CD4-positive, alpha-beta memory T cell (primary cell): ENCODE measurements at regions not wholly inside any gene's neighbourhood (a gene's known extent, or its start where the extent isn't known, plus 50 kb on each side); places are given as distances from the start of the nearest gene placed in this dataset.
"Not testable (repeated sequence)": the region's sequence is repeated elsewhere in the genome, so short reads cannot be mapped to it uniquely, and the experiment has no call there.

Experiments used
- CTCF ChIA-PET: fragments of 350-600 bp; sonication (Branson Sonifier 250); formaldehyde crosslinking; loops from one replicate; lab custom pipeline; 2021; ENCODE audit warnings: inconsistent platforms; ENCODE audit not compliant: partially characterized antibody; lab: Charles Lee
- POLR2A ChIA-PET: fragments of 350-600 bp; sonication (Branson Sonifier 250); formaldehyde crosslinking; loops from one replicate; lab custom pipeline; 2021; ENCODE audit not compliant: partially characterized antibody; lab: Charles Lee
- DNase-seq, 5 donors: peaks; one replicate each; pipeline versions ENCODE4 v3.0.0 to v3.0.0-alpha.2; 2020 to 2022; ENCODE audit warnings: mixed read lengths in 1 of 5
- H3K27ac ChIP-seq: one replicate; pipeline ENCODE4 v1.7.0; 2013; ENCODE audit warnings: low read depth, low read length
- H3K27me3 ChIP-seq: 2 replicates; pipeline ENCODE4 v1.7.0; 2013; ENCODE audit warnings: mild to moderate bottlenecking, low read length, moderate library complexity; ENCODE audit not compliant: insufficient read depth
- H3K36me3 ChIP-seq: 2 replicates; pipeline ENCODE4 v1.7.0; 2013; ENCODE audit warnings: mild to moderate bottlenecking, low read length, moderate library complexity; ENCODE audit not compliant: insufficient read depth
- H3K4me1 ChIP-seq: 2 replicates; pipeline ENCODE4 v1.7.0; 2013; ENCODE audit warnings: mild to moderate bottlenecking, low read length, moderate library complexity; ENCODE audit not compliant: insufficient read depth
- H3K4me3 ChIP-seq, 2 donors: one replicate each; pipeline ENCODE4 v1.7.0; 2013; ENCODE audit warnings: low read length in 2 of 2, mild to moderate bottlenecking in 1 of 2
- H3K9me3 ChIP-seq, 2 donors: one replicate each; pipeline ENCODE4 v1.7.0; 2013; ENCODE audit warnings: low read length in 2 of 2, control low read depth in 1 of 2; ENCODE audit not compliant: control insufficient read depth in 1 of 2
- H3K27ac Mint-ChIP-seq, 7 donors: one replicate each; pipeline ENCODE4 v1.8.0; 2020 to 2021; ENCODE audit warnings: mixed read lengths in 7 of 7, mild to moderate bottlenecking in 6 of 7, inconsistent platforms in 3 of 7, moderate library complexity in 3 of 7
- H3K27me3 Mint-ChIP-seq, 2 donors: one replicate each; pipeline ENCODE4 v1.8.0; 2020 to 2021; ENCODE audit warnings: mixed read lengths in 2 of 2
- H3K36me3 Mint-ChIP-seq, 2 donors: one replicate each; pipeline ENCODE4 v1.8.0; 2020 to 2021; ENCODE audit warnings: mixed read lengths in 2 of 2, inconsistent platforms in 1 of 2, mild to moderate bottlenecking in 1 of 2
- H3K4me1 Mint-ChIP-seq, 4 donors: one replicate each; pipeline ENCODE4 v1.8.0; 2020 to 2021; ENCODE audit warnings: mixed read lengths in 4 of 4, mild to moderate bottlenecking in 1 of 4
- H3K4me3 Mint-ChIP-seq, 8 donors: one replicate each; pipeline ENCODE4 v1.8.0; 2020 to 2021; ENCODE audit warnings: mixed read lengths in 8 of 8, mild to moderate bottlenecking in 7 of 8, moderate library complexity in 6 of 8, inconsistent platforms in 3 of 8
- H3K9me3 Mint-ChIP-seq, 8 donors: one replicate each; pipeline ENCODE4 v1.8.0; 2020 to 2021; ENCODE audit warnings: mixed read lengths in 8 of 8, mild to moderate bottlenecking in 5 of 8, inconsistent platforms in 3 of 8, moderate library complexity in 1 of 8
- intact Hi-C: fragments of 100-400 bp; cut with micrococcal nuclease; formaldehyde crosslinking; loops from one replicate; pipeline ENCODE4 v1.15.1; 2023

DNA sequence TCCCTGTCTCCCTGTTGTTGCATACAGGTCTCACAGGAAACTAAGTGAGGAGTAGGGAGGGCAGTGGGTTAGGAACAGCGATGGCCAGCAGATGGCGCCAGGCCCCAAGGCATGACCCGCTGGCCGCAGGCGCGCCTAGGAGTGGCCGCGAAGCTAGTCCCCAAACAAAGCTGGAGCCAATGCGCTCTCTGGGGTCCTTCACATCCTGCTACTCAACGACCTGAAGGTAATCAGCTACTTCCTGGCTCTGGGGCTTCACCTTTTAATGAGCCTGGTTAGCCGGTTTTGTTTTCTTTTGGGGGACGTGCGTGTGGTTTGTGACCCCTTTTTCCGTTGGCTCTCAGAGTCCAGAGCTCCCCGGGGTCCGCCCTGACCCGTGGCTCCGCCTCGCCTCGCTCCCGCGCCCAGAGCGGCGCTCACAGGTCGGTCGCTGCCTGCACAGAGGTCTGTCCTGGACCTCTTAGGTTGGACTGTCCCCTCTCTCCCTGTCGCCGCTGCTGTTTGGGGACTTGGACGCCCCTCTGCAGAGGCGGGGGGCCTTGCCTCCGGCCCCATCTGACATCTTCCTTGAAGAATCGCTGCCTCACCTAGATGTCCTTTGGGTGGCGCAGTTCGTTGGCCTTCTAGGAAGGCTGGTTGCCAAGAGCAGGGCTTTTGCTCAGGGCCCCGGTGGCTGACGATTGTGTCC, 62.2 kb upstream of the GTF3A start:
- peak; percentile 62 to 72 (median 66) for DNase-seq
- Mint-ChIP-seq H3K9me3 (no peaks in the 10 kb centered on the region), H3K4me3 (peak overlapping the region in 6 of 8 donors; percentile 31 to 81 (median 46)), H3K36me3 (no peaks in the 10 kb centered on the region), H3K27me3 (peaks cover 4 to 22% of the 10 kb centered on the region in 2 donors), H3K27ac (no peak overlapping the region), H3K4me1 (peaks cover 0 to 7% (median 2%) of the 10 kb centered on the region in 4 donors)
- CTCF ChIA-PET: interaction anchor here (0.6 to 16.1 kb wide), 47 partner anchors 8 to 1272 kb away, joined by 3 to 354 read pairs (median 4); partner anchors contain the start of genes RASL11A and URAD
- intact Hi-C loops: loop anchor here (1.0 to 5.0 kb wide), 3 partner anchors 464 to 1435 kb away; no protein-coding TSS in a partner anchor
- Histone ChIP-seq H3K4me1 (peaks cover 9% of the 10 kb centered on the region), H3K27ac (no peak overlapping the region), H3K36me3 (no peaks in the 10 kb centered on the region), H3K4me3 (peak overlapping the region in 1 of 2 donors; percentile 17), H3K27me3 (peaks cover 4% of the 10 kb centered on the region), H3K9me3 (no peaks in the 10 kb centered on the region)
- POLR2A ChIA-PET: interaction anchor here (0.7 kb wide), 1 partner anchor 622 kb away, joined by 3 read pairs; no protein-coding TSS in a partner anchor

DNA sequence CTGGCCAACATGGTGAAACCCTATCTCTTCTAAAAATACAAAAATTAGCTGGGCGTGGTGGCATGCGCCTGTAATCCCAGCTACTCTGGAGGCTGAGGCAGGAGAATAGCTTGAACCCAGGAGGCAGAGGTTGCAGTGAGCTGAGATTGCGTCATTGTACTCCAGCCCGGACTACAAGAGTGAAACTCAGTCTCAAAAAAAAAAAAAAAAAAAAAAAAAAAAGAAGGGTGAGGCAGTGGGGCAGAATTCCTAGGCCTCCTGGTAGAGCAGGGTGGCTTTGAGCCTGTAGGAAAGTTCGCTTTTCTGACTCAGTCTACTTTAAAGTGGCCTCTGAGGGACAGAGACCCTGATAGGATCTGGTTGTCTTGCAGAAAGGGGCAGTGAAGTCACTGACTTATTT, 60.8 kb upstream of the GTF3A start:
- H3K4me1 Mint-ChIP-seq, H3K9me3 ChIP-seq, H3K4me3 Mint-ChIP-seq, H3K4me3 ChIP-seq, POLR2A ChIA-PET, H3K27me3 ChIP-seq, H3K27ac Mint-ChIP-seq, H3K4me1 ChIP-seq, H3K36me3 ChIP-seq, H3K9me3 Mint-ChIP-seq, H3K36me3 Mint-ChIP-seq, H3K27ac ChIP-seq, DNase-seq: not testable (repeated sequence)
- peaks cover 11 to 28% of the 10 kb centered on the region in 2 donors for H3K27me3 Mint-ChIP-seq
- intact Hi-C loops: loop anchor here (5.0 kb wide), 1 partner anchor 1434 kb away; no protein-coding TSS in a partner anchor
- CTCF ChIA-PET: interaction anchor here (0.7 to 16.1 kb wide), 6 partner anchors 10 to 621 kb away, joined by 5 to 354 read pairs (median 88); no protein-coding TSS in a partner anchor

DNA sequence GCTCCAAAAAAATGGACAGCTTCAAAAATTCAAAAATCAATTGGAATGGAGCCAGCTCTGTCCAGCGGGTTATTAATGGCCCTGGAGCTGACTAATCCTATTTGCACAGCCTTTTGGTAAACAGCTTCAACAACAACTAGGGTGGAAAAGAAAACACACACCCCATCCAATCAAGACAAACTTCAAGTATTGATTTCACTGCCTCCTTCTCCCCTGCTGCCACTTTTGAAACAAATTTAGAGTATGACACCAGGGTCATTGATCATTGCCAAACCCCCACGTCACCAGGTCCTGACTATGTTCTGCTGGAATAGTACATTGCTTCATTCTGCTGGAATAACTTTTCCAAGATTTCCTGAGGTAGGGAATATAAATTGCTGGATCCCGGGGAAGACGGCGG, 56.8 kb upstream of the GTF3A start:
- Histone ChIP-seq H3K4me1 (no peaks in the 10 kb centered on the region), H3K36me3 (no peaks in the 10 kb centered on the region), H3K27ac (no peak overlapping the region), H3K4me3 (no peak overlapping the region), H3K9me3 (no peaks in the 10 kb centered on the region), H3K27me3 (peaks cover 4% of the 10 kb centered on the region)
- H3K36me3 Mint-ChIP-seq: no peaks in the 10 kb centered on the region
- intact Hi-C loops: no loop called here
- no peaks in the 10 kb centered on the region for H3K4me1 Mint-ChIP-seq
- peaks cover 12 to 24% of the 10 kb centered on the region in 2 donors for H3K27me3 Mint-ChIP-seq
- no peak overlapping the region for H3K27ac Mint-ChIP-seq
- CTCF ChIA-PET: interaction anchor here (0.8 to 1.1 kb wide), 4 partner anchors 8 to 463 kb away, joined by 3 to 6 read pairs (median 4); no protein-coding TSS in a partner anchor
- H3K9me3 Mint-ChIP-seq: no peaks in the 10 kb centered on the region
- H3K4me3 Mint-ChIP-seq: no peak overlapping the region
- POLR2A ChIA-PET: no interaction called here
- DNase-seq: no peak

DNA sequence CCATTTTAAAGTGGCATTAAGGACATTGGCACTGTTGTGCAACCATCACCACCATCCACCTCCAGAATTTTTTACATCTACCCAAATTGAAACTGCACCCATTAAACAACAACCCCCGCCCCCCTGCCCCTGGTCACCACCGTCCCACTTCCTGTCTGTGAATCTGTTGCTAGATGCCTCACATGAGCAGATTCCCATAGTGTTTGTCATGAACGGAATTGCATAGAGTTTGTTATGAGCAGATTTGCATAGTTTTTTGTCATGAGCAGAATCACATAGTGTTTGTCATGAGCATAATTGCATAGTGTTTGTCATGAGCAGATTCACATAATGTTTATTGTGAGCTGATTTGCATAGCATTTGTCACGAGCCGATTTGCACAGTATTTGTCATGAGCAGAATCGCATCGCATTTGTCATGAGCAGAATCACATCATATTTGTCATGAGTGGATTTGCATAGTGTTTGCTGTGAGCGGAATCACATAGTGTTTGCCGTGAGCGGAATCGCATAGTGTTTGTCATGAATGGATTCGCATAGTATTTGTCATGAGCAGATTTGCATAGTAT, 54.0 kb upstream of the GTF3A start:
- no peaks in the 10 kb centered on the region for H3K9me3 Mint-ChIP-seq
- Histone ChIP-seq H3K27ac (no peak overlapping the region), H3K9me3 (no peaks in the 10 kb centered on the region), H3K36me3 (no peaks in the 10 kb centered on the region), H3K4me3 (no peak overlapping the region), H3K4me1 (no peaks in the 10 kb centered on the region), H3K27me3 (peaks cover 4% of the 10 kb centered on the region)
- DNase-seq: no peak
- H3K27me3 Mint-ChIP-seq: peaks cover 21 to 31% of the 10 kb centered on the region in 2 donors
- ChIA-PET CTCF (interaction anchor here (1.0 to 1.5 kb wide), 2 partner anchors 8 to 456 kb away, joined by 3 read pairs; no protein-coding TSS in a partner anchor), POLR2A (no interaction called here)
- H3K27ac Mint-ChIP-seq: no peak overlapping the region
- intact Hi-C loops: no loop called here
- H3K4me1 Mint-ChIP-seq: peaks cover 2 to 5% (median 4%) of the 10 kb centered on the region in 4 donors
- H3K36me3 Mint-ChIP-seq: no peaks in the 10 kb centered on the region
- no peak overlapping the region for H3K4me3 Mint-ChIP-seq

DNA sequence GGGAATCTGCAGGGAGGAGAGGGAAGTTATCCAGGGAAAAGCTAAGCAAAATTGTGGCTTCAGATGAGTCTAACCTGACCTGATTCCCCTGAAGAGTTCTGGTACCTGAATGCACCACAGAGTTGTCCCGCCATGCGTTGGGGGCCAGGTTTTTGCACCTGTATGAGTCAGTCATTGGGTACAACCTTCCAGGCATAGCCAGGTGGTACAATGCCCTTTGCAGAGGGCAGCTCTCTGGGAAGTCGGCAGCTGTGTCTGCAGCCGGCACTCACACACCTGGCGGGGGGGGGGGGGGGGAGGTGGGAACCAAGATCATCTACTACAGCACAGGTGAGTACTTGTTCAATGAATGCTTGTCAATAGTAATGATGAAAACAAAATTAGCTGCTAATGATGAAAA, 52.5 kb upstream of the GTF3A start:
- no peaks in the 10 kb centered on the region for H3K9me3 Mint-ChIP-seq
- H3K36me3 Mint-ChIP-seq: no peaks in the 10 kb centered on the region
- Histone ChIP-seq H3K27ac (no peak overlapping the region), H3K4me1 (no peaks in the 10 kb centered on the region), H3K36me3 (no peaks in the 10 kb centered on the region), H3K27me3 (no peaks in the 10 kb centered on the region), H3K9me3 (no peaks in the 10 kb centered on the region), H3K4me3 (no peak overlapping the region)
- DNase-seq: no peak
- no peak overlapping the region for H3K4me3 Mint-ChIP-seq
- POLR2A ChIA-PET: no interaction called here
- peaks cover 21 to 30% of the 10 kb centered on the region in 2 donors for H3K27me3 Mint-ChIP-seq
- CTCF ChIA-PET: interaction anchor here (0.9 to 9.5 kb wide), 8 partner anchors 11 to 612 kb away, joined by 3 to 283 read pairs (median 4); no protein-coding TSS in a partner anchor
- no peak overlapping the region for H3K27ac Mint-ChIP-seq
- peaks cover 2 to 10% (median 5%) of the 10 kb centered on the region in 4 donors for H3K4me1 Mint-ChIP-seq
- intact Hi-C loops: no loop called here

DNA sequence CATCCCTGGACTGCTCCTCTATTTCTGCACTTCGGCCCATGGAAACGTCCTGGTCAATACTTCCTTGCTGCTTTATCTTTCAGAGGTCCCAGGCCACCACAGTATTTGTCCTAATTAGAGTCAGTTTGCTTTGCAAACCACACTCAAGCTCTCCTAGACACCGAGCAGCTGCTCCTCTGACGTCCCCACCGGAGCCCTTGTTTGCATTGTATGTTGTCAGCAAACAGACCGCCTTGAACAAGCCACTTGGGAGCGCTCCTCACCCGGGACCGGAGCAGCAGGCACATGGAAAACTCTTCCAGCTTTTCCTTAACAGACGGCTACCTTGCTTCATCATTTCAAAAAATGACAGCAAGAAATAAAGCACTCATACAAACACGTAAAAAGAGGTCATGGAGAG, 51.5 kb upstream of the GTF3A start:
- no peaks in the 10 kb centered on the region for H3K9me3 ChIP-seq
- no peak overlapping the region for H3K27ac ChIP-seq
- no peak overlapping the region for H3K4me3 ChIP-seq
- ChIA-PET POLR2A (no interaction called here), CTCF (interaction anchor here (0.9 to 9.5 kb wide), 10 partner anchors 12 to 605 kb away, joined by 3 to 283 read pairs (median 4); no protein-coding TSS in a partner anchor)
- Mint-ChIP-seq H3K27ac (no peak overlapping the region), H3K9me3 (no peaks in the 10 kb centered on the region), H3K4me3 (peak overlapping the region in 1 of 8 donors; percentile 14), H3K27me3 (peaks cover 14 to 25% of the 10 kb centered on the region in 2 donors), H3K4me1 (peaks cover 2 to 10% (median 5%) of the 10 kb centered on the region in 4 donors), H3K36me3 (no peaks in the 10 kb centered on the region)
- no peaks in the 10 kb centered on the region for H3K27me3 ChIP-seq
- H3K36me3 ChIP-seq: no peaks in the 10 kb centered on the region
- no peak for DNase-seq
- H3K4me1 ChIP-seq: no peaks in the 10 kb centered on the region
- intact Hi-C loops: no loop called here

DNA sequence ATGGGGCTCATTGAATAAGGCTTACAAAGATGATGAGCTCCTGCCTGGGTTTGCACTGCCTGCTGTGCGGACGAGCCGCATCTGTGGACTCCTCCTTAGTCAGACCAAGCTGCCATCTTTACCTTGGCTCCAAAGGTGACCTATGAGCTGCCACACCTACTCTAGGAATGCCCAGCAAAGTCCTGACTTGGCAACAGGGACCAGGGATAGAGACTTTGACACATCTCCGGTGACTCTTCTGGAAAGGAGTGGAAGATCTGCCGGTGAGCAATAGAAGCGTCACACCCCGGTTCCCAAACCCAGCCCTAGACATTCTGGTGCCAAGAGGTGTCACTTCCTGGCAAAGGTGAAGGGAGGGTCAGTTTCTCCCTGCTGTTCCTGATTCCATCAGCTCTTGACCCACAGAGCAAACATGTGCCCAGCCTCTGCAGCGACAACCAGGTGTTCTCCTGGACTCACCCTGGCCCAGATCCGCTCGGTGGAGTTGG, 50.2 kb upstream of the GTF3A start:
- Mint-ChIP-seq H3K9me3 (no peaks in the 10 kb centered on the region), H3K4me3 (no peak overlapping the region), H3K4me1 (peaks cover 2 to 10% (median 5%) of the 10 kb centered on the region in 4 donors), H3K27ac (no peak overlapping the region), H3K27me3 (peaks cover 12 to 22% of the 10 kb centered on the region in 2 donors), H3K36me3 (no peaks in the 10 kb centered on the region)
- no peaks in the 10 kb centered on the region for H3K4me1 ChIP-seq
- no peak overlapping the region for H3K27ac ChIP-seq
- ChIA-PET CTCF (interaction anchor here (0.9 to 9.5 kb wide), 14 partner anchors 8 to 611 kb away, joined by 3 to 283 read pairs (median 4); no protein-coding TSS in a partner anchor), POLR2A (no interaction called here)
- intact Hi-C loops: loop anchor here (1.0 to 2.0 kb wide), 4 partner anchors 77 to 610 kb away; partner anchors contain the start of gene MTIF3
- H3K4me3 ChIP-seq: no peak overlapping the region
- H3K36me3 ChIP-seq: no peaks in the 10 kb centered on the region
- no peaks in the 10 kb centered on the region for H3K9me3 ChIP-seq
- no peak for DNase-seq
- H3K27me3 ChIP-seq: no peaks in the 10 kb centered on the region
